Hematopoietic multipotent progenitor cell treated with erythropoietin and hydrocortisone succinate and interleukin-3 and kit ligand, for 17 days (in vitro differentiated cells): ENCODE measurements at regions not wholly inside any gene's neighbourhood (a gene's known extent, or its start where the extent isn't known, plus 50 kb on each side); places are given as distances from the start of the nearest gene placed in this dataset.
"Not testable (repeated sequence)": the region's sequence is repeated elsewhere in the genome, so short reads cannot be mapped to it uniquely, and the experiment has no call there.

Source experiments
- DNase-seq: peaks from one replicate; pipeline ENCODE4 v3.0.0-alpha.2; 2015; ENCODE audit warnings: low spot score

DNA sequence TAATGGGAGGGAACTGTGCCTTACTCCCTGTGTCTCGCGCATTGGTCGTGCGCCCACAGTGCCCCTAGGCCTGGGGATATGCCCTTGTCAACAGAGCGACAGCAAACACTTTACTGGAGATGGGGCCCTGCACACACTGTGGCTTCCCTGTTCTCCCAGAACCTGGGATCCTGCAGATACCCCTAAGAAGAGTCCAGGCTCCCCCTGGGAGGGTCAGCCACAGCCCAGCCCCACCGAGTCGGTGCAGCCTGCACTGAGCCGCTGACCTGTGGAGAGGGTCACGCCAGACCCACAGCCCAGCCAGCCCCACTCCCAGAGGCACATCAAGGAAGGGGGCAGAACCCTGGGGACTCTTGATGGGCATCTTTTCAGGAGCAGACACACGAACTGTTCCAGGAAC is 480.3 kb downstream of the TMEM121 start:
- DNase-seq = not testable (repeated sequence)

DNA sequence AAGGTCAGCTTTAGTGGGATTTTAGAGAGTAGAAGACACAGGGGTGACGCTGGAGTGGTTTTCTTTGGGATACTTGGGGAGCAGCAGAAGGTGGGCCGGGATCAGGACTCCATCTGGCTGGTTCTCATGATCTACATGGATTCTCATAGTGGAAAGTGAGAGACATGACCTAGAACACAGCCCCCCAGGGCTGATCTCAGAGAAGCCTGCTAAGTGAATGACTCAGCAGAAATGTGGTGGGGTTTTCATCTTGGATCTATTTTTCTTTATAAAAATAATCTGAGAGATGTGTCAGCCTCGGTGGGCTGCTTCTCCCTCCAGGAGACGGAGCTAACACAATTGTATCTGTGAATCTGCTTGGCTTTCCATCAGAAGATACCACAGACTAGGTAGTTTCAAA is 484.4 kb downstream of the TMEM121 start:
- DNase-seq = no peak

DNA sequence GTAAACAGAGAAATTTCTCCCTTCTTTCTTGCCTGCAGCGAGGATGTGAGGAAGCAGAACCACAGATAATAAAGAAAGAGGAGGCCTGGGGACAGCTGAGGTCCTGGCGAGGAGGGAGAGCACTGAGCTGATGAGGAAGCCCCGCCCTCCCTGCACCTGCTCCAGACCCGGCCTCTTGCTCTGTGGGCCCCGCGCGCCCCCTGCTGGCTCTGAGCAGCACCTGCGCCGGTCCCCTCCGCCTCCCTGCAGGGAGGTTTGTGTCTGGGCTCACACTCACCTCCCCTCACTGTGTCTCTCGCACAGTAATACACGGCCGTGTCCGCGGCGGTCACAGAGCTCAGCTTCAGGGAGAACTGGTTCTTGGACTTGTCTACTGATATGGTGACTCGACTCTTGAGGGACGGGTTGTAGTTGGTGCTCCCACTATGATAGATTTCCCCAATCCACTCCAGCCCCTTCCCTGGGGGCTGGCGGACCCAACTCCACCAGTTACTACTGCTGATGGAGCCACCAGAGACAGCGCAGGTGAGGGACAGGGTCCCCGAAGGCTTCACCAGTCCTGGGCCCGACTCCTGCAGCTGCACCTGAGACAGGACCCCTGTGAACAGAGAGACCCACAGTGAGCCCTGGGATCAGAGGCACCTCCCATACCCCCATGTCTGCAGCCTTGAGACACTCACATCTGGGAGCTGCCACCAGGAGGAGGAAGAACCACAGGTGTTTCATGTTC is 485.4 kb downstream of the TMEM121 start:
- DNase-seq = peak; percentile 59

DNA sequence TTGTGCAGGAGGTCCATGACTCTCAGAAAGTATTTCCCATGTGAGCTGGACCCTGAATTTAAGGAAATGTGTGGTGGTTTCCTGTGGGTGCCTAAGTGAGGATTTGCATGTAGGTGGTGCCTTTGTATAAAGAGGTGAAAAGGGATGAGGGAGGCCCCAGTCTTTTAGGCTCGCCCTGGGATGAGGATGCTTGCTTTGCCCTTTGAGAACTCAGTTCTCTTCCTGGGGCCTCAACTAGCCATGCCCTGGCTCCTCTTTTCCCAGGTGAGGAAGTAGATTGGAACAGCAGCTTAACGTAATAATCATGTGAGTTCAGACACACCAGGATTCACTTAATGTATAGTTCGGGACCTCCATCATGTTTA is 486.0 kb downstream of the TMEM121 start:
- DNase-seq = not testable (repeated sequence)

DNA sequence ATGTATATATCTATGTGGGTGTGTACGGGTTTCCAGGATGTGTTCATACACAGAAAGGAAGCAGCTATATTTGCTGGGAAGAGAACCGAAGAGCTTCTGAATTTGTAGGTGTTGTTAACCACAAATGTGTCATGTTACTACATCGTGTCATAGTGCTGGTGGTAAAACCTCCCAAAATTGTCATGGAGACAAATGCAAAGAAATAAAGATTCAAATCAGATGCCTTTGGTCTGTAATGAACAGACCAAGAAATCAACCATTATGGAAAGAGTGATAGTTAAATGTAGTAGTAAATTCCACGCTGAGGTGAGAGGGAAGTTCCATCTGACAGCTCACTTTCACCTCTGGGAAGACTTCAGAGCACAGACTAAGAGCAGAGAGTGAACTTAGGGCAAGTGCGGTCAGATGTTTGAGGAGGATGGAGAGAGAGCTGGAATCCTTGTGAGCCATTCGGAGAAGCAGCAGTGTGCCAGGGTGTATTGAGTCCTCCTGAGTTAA is 487.5 kb downstream of the TMEM121 start:
- no peak for DNase-seq

DNA sequence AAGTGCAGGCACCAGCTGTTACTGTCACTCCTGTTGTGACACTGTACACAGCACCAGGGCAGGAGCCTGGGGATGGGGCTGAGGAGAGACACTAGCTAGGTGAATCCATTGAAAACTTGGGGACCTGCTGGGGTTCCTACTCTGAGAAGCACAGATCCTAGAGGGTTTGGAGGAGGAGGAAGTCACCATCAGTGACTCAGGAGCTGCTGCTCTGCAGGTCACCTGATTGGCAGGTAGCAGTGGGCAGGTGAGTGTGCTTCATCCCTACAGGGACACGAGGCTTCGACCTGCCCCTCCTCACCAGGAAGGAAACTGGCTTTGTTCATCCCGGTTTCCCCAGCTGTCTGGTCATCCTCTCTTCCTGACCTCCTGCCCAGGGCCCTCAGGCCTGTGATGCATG is 491.6 kb downstream of the TMEM121 start:
- not testable (repeated sequence) for DNase-seq

DNA sequence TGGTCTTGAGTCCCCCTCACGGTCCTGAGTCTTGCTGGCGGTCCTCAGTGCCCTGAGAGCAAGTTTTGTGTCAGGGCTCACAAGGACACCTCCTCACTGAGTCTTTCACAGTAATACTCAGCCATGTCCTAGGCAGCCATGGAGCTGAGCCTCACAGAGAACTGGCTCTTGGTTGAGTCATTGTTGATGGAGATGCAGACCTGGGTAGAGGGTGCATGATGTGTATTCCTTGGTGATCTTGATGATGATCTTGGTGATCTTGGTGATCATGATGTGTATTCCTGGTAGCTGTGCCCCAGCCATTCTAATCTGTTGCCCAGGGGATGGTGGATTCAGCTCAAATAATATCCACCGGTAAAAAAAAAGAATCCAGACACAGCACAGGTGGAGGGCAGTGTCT is 495.4 kb downstream of the TMEM121 start:
- DNase-seq = no peak

DNA sequence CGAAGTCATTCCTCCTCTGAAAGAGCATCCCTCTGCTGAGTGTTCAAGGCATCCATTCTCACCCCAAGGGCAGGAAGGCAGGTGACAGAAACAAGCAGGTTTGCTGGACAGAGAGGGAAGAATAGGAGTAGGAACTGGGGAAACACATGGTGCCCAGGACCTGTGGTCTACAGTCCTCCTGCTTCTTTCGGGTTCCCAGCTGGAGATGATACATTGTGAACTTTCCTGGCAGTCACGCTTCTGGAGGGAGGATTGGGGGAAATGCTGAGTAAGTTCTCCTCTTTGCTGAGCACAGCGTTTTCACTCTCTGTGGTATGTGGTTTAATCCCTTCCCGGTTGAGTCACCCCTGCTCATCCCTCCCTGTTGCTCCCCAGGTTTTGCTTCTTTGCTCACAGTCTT is 496.3 kb downstream of the TMEM121 start:
- DNase-seq = not testable (repeated sequence)

DNA sequence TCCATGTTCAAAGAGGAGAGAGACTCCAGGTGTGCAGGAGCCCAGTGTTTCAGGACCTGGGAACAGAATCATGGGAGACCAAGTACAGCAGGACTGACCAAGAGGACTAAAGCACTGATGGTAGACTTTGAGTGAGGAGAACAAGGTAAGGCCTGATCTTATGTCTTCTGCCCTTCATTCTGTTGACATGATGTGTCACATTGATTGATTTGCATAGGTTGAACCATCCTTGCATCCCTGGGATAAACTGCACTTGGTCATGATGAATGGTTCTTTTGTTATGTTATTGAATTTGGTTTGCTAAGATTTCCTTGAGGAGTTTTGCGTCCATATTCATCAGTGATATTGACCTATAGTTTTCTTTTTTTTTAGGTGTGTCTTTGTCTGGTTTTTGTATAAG is 497.0 kb downstream of the TMEM121 start:
- no peak for DNase-seq

DNA sequence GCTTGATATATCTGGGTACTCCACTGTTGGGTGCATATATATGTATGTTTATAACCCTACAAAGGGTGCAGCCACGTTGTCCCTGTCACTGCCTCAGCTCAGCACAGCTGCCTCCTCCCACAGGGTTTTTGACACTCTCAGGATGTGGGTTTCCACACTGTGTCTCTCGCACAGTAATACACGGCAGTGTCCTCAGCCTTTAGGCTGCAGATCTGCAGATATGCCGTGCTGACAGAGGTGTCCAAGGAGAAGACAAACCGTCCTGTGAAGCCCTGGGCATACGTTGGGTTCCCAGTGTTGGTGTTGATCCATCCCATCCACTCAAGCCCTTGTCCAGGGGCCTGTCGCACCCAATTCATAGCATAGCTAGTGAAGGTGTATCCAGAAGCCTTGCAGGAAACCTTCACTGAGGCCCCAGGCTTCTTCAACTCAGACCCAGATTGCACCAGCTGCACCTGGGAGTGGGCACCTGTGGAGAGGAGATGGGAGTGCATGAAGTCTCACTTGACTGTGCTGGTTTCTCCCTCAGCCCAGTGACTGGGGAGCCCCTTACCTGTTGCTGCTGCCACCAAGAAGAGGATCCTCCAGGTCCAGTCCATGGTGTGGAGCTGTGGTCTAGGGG is 498.7 kb downstream of the TMEM121 start:
- DNase-seq = no peak

DNA sequence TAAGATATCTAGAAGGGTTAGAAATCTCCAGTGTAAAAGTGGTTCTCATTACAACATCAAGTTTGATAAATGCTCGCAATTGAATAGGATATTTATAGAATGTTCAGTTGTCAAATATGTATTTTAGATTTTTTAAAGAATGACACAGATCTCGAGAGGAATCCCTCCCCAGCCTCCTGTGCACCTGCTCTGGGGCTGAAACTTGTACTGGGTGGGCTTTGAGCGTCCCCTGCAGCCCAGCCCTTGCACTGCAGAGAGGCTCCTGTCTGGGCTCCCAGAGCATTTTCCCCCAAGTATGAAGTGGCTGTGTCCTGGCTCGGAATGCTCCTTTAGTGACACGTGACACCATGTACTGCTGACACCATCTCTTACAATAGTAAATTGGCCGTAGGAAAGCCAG is 499.6 kb downstream of the TMEM121 start:
- no peak for DNase-seq

DNA sequence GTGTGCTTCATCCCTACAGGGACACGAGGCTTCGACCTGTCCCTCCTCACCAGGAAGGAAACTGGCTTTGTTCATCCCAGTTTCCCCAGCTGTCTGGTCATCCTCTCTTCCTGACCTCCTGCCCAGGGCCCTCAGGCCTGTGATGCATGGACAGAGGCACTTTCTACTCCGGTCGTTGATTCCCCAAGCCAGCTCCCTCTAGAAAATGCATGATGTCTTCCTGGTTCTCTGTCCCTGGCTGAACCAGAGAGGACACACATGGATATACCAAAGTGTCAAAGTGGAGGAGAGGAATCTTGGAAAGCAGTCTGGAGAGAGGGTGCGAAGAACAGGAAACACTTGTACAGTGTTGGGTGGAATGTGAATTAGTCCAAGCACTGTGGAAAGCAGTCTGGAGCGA is 501.4 kb downstream of the TMEM121 start:
- DNase-seq = not testable (repeated sequence)

DNA sequence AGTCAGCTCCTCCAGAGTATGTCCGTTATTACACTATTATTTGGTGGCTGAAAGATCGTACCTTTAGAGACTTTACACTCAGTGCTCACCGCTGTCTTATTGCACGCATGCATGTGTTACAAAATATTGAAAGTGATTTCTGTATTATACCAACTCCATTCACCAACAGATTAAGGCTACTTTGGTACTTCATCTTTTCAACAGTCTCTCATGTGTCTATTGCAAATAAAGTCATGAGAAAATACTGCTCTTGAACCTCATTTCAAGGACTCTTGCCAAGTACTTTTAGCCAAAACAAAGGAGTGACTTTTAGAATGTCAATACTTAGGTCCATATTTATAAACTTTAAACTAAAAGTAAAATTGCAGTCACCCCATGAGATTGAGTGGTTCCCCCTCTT is 503.6 kb downstream of the TMEM121 start:
- DNase-seq = no peak

DNA sequence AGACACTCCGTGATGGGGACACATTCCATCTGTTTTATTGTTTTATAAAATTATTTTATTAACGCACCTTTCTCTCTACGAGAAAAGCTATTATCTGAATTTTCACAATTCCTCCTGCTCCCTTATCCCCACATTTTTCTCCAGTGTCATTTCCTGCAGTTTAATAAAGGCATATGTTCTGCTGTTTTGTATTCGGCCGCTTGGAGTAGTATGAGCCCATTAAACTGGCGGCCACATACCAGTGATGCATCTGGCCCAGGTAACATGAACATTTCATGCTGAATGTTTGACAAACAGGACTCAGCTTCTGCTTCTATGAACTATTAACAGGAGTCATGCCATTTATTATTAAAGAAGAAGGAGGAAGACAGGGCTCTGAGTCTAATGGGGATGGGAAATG is 511.0 kb downstream of the TMEM121 start:
- no peak for DNase-seq

DNA sequence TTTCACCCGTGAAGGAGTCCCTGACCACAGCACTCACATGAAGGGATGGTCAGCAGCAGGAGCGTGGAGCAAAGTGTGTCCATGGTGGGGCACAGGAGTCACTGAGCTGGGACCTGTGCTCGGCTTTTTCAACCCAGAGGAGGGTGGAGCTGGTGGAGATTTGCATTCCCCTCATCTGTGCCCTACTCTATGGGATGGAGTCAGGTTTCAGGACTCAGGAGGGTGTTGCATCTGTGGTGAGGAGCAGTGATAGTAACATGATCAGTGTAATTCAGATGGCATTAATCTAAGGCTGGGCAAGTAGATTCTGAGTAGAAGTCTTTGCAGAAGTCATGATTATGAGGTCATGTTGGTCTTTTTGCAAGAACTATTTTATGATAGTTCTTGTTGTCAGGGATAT is 511.9 kb downstream of the TMEM121 start:
- DNase-seq = no peak

DNA sequence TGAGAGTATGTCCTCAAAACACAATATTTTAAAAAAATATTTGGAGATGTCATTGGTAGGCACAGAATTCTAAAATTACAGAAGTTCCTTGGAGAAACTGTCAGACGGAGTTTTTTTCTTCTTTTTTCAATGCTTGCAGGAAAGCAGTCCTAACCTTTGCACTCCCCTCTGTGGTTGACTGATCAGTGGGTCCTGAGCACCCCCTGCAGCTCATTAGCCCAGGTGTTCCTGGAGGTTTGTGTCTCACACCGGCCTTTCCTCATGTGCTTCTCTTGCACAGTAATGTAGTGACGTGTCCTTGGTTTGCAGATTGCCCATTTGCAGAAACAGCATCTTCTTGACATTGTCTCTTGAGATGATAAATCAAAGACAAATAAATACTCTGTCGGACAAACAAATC is 513.0 kb downstream of the TMEM121 start:
- no peak for DNase-seq

DNA sequence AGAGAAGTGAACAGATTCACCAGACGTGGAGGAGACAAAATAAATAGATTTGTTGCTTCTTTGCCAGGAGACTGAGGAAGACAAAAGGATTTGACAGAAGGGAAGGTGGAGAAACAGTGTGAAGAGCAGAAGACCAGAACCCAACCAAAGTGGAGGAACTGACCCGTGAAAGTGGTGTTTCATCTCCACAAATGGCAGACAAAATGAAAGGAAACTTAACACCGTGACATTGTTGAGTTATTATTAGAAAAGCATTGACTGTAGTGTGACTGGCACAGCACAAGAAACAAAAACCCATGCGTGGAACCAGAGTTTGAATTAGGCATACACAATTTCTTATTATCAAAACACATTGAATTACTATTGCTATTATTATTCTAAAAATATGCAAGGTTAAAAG is 518.1 kb downstream of the TMEM121 start:
- no peak for DNase-seq

DNA sequence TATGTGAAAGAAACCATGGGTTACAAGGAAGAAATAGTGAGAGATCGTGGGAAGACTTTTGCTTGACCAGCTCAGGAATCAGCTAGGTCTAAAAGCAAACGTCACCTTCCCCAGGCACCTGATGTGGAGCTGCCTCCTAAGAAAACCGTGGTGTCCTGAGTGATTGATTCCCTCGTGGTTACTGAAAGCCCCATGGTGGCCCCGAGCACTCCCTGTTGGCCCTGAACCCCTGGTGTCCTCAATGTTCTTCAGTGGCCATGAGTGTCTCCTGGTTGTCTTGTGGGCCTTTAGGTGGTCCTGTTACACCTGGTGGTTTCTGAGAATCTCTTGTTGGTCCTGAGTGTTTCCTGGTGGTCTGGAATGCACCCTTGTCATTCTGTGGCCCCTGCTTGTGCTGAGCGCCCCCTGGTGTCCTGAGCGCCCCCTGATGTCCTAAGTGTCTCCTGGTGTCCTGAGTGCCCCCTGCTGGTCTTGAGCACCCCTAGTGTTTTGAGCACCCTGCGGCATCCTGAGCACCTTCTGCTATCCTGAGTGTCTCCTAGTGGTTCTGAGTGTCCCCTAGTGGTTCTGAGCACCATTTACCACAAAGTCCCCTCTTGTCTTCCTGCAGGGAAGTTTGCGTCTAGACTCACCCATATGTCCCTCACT is 518.7 kb downstream of the TMEM121 start:
- peak; percentile 65 for DNase-seq

DNA sequence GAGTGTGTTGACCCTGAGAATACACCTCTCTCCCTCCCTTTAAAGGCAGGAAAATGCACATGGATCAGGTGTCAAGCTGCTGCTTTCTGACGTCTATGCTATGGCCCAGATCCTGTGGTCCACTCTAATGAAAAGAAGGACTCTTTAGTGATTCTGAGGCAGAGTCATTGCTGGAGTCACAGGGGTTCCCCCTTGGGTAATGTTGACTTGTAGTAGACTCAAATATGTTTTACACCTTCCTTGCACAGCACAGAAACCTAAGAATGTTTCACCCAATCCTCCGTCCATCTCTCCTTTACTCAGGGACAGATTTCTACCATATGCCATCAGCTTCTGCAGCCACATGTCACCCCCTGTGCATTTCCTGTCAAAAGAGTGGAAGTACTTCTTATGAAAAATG is 525.4 kb downstream of the TMEM121 start:
- DNase-seq = no peak

DNA sequence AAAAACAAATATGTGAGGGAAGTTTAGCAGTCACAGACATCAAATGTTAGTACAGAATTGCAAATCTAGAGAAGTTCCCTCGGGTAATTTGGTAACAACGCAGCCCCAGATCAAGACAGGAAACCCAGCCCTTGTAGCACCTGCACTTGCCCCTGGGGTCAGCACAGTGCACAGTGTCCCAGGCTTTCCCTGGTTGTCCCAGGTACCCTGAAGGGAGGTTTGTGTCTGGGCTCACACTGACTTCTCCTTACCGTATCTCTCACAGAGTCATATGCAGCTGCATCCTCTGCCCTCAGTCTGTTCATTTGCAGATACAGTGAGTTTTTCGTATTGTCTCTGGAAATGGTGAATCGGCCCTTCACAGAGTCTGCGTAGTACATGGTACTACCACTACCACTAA is 528.9 kb downstream of the TMEM121 start:
- DNase-seq = no peak

DNA sequence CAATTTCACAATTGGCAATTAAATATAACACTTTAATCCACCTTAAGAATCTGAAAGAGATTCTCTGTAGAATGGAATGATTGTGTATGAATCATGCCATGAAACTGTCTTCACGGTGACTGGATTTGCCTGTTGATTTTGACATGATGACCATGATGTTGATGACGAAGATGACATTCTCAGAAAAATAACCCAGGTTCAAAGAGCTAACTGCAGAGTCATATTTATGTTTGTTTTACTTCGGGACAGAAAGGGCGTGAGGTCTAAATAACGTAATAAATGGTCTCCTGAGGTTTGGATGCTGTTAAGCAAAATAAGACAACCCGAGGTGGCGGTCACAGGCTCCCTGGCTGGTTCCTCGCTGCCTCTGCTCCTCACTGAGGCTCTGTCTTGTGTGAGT is 532.0 kb downstream of the TMEM121 start:
- no peak for DNase-seq

DNA sequence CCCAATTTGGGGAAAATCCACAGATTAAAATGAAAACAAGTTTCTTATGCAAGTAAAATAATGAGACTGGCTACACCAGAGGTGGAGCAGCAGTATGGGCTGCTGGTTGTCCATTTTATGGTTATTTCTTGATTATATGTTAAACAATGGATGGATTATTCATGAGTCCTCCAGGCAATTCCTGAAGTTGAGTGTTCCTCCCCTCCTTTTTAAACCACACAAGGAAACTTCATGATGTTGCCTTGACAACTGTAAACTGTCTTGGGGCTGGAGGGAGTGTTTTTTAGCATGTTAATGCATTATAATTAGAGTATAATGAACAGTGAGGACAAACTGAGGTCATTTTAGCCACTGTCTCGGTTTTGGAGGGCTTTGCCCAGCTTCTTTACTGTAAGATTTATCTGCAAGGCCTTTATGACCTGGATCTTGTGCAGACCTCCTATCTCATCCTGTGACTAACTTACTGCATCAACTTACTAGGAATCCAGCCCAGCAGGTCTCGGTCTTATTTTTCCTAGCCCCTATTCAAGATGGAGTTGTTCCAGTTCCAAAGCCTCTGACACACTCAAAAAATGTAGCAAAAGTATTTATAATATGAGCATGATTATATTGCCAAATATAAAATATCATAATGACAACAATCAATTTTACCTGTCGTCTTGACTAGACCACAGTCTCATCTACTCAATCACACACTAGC is 534.0 kb downstream of the TMEM121 start:
- DNase-seq = no peak
